Tibial nerve (tissue), 4 donors: ENCODE measurements at regions not wholly inside any gene's neighbourhood (a gene's known extent, or its start where the extent isn't known, plus 50 kb on each side); places are given as distances from the start of the nearest gene placed in this dataset.

ENCODE experiments used
- EP300 ChIP-seq, 2 donors: sonication (generic); formaldehyde crosslinking; IDR thresholded peaks; one replicate each; pipeline ENCODE4 v1.6.1; 2017; ENCODE audit warnings: antibody characterized with exemption in 2 of 2, mild to moderate bottlenecking in 1 of 2
- TF ChIP-seq, protein P1 (sequence below), 5 experiments: fragments of 200-600 bp in 3 of 5; fragments of 450-650 bp in 2 of 5; sonication (generic) in 3 of 5; IDR thresholded peaks; one replicate each; pipeline ENCODE4 v1.5.1; 2016 to 2019; ENCODE audit warnings: antibody characterized with exemption in 5 of 5, mild to moderate bottlenecking in 3 of 5, moderate library complexity in 2 of 5

DNA sequence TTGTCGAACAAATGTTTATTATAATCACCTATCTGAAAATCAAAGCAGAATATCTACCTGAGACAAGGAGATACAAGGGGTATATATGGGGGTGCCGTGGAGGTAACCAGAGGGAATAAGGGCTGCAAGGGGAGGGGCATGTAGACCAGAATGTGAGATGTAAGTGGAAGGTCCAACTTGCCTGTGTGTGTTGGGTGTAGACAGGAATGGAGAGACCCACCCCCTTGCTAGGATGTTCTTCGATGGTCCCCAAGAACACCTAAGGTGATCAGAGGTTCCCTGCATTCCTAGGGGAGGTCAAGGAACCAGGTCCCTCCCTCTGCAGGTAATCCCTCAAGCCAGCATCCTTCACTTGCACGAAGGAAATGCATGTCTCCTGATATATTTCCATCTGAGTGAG, 167.9 kb downstream of the DICER1 start:
- no peak for TF ChIP-seq EP300 (IDR thresholded peaks at IDR 0.05)
- TF ChIP-seq, protein P1, sequence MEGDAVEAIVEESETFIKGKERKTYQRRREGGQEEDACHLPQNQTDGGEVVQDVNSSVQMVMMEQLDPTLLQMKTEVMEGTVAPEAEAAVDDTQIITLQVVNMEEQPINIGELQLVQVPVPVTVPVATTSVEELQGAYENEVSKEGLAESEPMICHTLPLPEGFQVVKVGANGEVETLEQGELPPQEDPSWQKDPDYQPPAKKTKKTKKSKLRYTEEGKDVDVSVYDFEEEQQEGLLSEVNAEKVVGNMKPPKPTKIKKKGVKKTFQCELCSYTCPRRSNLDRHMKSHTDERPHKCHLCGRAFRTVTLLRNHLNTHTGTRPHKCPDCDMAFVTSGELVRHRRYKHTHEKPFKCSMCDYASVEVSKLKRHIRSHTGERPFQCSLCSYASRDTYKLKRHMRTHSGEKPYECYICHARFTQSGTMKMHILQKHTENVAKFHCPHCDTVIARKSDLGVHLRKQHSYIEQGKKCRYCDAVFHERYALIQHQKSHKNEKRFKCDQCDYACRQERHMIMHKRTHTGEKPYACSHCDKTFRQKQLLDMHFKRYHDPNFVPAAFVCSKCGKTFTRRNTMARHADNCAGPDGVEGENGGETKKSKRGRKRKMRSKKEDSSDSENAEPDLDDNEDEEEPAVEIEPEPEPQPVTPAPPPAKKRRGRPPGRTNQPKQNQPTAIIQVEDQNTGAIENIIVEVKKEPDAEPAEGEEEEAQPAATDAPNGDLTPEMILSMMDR (IDR thresholded peaks at IDR 0.05), result no peak
